HG03280 (cell line): ENCODE measurements at regions not wholly inside any gene's neighbourhood (a gene's known extent, or its start where the extent isn't known, plus 50 kb on each side); places are given as distances from the start of the nearest gene placed in this dataset.
"Not testable (repeated sequence)": the region's sequence is repeated elsewhere in the genome, so short reads cannot be mapped to it uniquely, and the experiment has no call there.

ENCODE experiments used
- ATAC-seq: cut with Tn5 transposase; IDR thresholded peaks from one replicate; pipeline ENCODE4 v1.9.1; 2021; ENCODE audit warnings: mild to moderate bottlenecking, moderate library complexity; ENCODE audit not compliant: unreplicated experiment

DNA sequence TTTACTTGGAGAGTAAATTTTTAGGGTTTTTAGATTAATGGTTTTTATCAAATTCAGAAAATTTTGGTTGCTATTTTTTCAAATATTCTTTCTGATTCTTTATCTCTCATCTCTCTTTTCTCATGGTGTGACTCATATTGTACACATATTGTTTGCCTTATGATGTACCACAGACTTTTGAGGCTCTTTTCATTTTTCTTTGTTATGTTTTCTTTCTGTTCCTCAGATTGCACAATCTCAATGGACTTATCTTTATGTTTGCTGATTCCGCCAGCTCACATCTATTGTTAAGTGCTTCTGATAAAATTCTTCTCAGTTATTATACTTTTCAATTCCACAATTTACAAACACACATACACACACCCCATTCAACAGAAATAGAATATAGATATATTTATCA lies 168.2 kb upstream of the IGFBP3 start:
- ATAC-seq: no peak

GRCh38 chr7:46088486-46088885 lies 167.4 kb upstream of the IGFBP3 start:
- ATAC-seq: not testable (repeated sequence)

GRCh38 chr7:46080595-46081159 lies 159.6 kb upstream of the IGFBP3 start:
- no peak for ATAC-seq

- no peak for ATAC-seq
These were observed 158.3 kb upstream of the IGFBP3 start for GRCh38 chr7:46079421-46079820.

- ATAC-seq: no peak
These were observed 155.5 kb upstream of the IGFBP3 start for GRCh38 chr7:46076527-46076926.

DNA sequence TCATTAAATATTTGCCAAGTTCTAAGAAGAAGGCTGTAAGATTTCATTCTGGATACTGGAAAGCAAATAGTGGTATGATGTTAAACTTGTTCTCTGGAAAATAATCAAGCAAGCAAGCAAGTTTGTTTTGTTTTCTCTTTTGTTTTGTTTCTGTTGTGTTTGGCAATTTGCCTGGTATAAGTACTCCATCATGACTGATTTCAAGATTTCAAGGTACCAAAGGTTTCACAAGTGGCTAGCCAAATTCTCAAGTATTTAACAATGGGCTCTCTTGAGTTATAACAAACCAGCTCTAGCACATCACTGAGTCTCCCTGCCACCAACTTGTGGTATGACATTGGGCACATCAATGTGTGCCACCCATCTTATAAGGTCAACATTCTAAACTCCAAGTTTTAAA lies 151.7 kb upstream of the IGFBP3 start:
- ATAC-seq: no peak

GRCh38 chr7:46071601-46072000 lies 150.5 kb upstream of the IGFBP3 start:
- ATAC-seq: no peak

DNA sequence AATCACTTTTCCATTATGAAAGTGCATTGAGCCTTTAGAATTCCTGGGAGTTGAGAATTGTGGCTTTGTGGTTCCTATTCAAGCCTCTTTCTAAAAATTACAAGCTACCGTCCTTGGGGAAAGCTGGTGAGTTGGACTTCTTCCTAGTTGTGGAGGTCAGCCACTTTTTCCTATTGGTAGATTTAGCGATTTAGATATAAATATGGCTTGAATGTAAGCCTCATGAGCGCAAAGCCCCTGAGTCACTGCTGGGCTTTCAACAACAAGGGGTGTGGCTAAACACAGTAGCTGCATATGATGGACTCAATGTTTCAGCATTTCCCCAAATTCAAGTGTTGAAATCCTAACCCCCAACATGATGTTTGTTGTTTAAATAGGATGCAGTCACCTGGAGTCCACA lies 150.0 kb upstream of the IGFBP3 start:
- no peak for ATAC-seq

GRCh38 chr7:46068159-46068558 lies 147.1 kb upstream of the IGFBP3 start:
- ATAC-seq: no peak

DNA sequence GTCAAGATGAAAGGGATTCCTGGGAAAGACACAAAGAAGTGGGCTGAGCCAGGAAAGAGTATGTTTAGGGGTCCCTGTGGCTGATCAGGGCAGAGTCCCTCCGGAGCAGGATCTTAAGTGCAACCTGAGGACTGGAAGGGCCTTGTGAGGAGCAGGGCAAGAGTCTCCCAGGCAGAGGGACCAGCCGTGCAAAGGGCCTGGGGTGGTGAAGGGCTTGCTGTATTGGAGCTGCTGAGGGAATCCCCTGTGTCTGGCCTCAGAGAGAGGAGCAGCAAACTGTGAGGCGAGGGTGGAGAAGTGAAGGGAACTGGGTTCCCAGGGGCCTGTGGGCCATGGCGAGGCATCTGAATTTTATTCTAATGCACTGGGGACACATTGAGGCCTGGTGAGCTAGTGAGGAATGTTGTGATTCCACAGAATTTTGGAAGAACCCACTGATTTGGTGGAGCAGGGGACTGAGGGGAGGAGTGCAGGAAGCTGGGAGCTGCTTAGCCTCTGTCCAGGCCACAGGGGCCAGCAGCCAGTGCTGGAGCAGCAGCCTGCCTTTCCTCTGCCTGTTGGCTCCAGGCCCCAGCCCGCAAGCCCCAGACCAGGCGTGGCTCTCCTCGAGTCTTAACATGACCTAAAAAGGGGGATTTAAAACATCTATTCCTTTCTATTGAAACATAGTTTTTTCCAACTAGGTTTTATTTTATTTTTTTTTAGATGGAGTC lies 138.4 kb upstream of the IGFBP3 start:
- no peak for ATAC-seq

GRCh38 chr7:46058086-46058823 lies 137.2 kb upstream of the IGFBP3 start:
- no peak for ATAC-seq

- ATAC-seq: no peak
These were observed 133.8 kb upstream of the IGFBP3 start for GRCh38 chr7:46054915-46055314.

GRCh38 chr7:46054272-46054671 lies 133.2 kb upstream of the IGFBP3 start:
- no peak for ATAC-seq

GRCh38 chr7:46047581-46047980 lies 126.5 kb upstream of the IGFBP3 start:
- ATAC-seq: no peak

DNA sequence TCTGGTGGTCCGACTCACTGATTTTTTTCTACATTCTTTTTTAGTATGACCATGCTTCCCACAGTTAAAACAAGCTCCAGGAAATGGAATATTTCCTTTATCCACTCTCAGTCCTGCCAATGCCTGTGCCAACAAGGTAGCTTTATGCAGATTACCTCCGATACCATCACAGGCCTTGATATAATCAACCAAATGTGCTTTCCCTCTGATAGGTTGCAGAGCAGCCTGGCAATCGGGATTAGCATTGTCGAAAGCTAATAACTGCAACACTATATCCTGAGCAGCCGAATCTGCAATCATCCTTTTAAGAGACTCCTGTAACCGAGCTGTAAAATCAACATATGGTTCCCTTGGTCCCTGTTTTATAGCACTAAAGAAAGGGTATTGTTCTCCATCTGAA lies 122.3 kb upstream of the IGFBP3 start:
- not testable (repeated sequence) for ATAC-seq

GRCh38 chr7:46039813-46040212 lies 118.7 kb upstream of the IGFBP3 start:
- ATAC-seq: not testable (repeated sequence)

- no peak for ATAC-seq
These were observed 114.1 kb upstream of the IGFBP3 start for GRCh38 chr7:46035166-46035565.

GRCh38 chr7:46034056-46034768 lies 113.1 kb upstream of the IGFBP3 start:
- no peak for ATAC-seq

DNA sequence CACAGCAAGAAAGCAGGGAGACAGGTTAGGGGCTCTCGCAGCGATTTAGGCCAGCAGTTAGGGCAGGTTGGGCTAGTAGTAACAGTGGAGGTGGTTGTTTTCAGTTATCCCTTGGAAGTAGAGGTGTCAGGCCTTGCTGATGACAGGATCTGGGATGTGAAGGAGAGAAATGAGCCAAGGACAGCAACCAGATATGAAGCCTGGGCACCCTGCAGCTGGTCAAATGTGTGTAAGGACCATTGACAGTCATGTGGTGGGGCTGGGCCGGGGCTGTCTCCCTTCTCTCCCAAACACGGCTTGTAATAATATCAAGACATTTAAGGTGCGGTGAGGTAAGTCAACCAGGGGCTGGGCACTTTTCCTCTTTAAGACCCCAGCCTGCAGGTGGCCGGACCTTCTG lies 112.5 kb upstream of the IGFBP3 start:
- ATAC-seq: no peak

- no peak for ATAC-seq
These were observed 111.9 kb upstream of the IGFBP3 start for GRCh38 chr7:46032942-46033341.

DNA sequence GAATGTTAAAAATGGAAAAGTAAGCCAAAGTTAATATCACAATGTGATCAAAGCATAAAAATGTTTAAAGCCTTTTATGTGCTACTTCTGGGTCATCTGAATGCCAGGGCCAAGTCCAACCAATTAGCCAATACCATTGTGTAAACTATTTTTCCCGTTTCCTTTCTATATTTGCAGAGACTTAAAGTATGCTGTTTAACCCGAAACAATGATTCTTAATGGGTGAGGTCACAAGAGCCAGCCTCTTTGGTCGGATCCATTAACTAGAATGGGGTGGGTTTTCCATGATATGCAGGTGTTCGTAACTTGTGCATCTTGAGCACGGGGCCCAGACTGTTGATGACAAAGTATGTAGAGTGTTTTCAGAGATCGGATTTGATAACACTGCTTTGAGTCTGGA lies 111.3 kb upstream of the IGFBP3 start:
- no peak for ATAC-seq
